IMR-90 (cell line): ENCODE measurements at regions not wholly inside any gene's neighbourhood (a gene's known extent, or its start where the extent isn't known, plus 50 kb on each side); places are given as distances from the start of the nearest gene placed in this dataset.

ENCODE experiments used
- ATAC-seq: fragments of 200-7000 bp; cut with Tn5 transposase; 2 replicates; pipeline ENCODE4 v1.9.1; 2020; ENCODE audit warnings: low read depth, mild to moderate bottlenecking, moderate library complexity
- BruUV-seq: library from RNA; stranded (reverse); fragments of 400-500 nt; replicated peaks from 2 replicates; lab custom pipeline; 2021; lab: Mats Ljungman, UMichigan
- CTCF ChIA-PET: fragments of 300-600 bp; formaldehyde crosslinking; extraction: SDS; loops from one replicate; lab custom pipeline; 2021; ENCODE audit warnings: antibody characterized with exemption; lab: Yijun Ruan, JAX
- POLR2A ChIA-PET: fragments of 300-600 bp; sonication (Branson Sonifier 250); formaldehyde crosslinking; loops from one replicate; lab custom pipeline; 2022; ENCODE audit warnings: antibody characterized with exemption; ENCODE audit not compliant: unreplicated experiment; lab: Charles Lee
- DNase-seq: peaks from one replicate; pipeline ENCODE4 v3.0.0; 2013
- H2AFZ ChIP-seq: replicated peaks from 2 replicates; pipeline ENCODE3; 2013; ENCODE audit warnings: low read length, mild to moderate bottlenecking; ENCODE audit not compliant: poor library complexity
- H2AK5ac ChIP-seq: 2 replicates; pipeline ENCODE4 v1.6.1; 2013; ENCODE audit warnings: low read depth, low read length, inconsistent platforms
- H2AK9ac ChIP-seq: replicated peaks from 2 replicates; pipeline ENCODE3; 2013; ENCODE audit warnings: mild to moderate bottlenecking, low read depth, low read length, moderate library complexity; ENCODE audit not compliant: poor library complexity
- H2BK120ac ChIP-seq: 2 replicates; pipeline ENCODE4 v1.6.1; 2013; ENCODE audit warnings: low read depth, low read length, inconsistent platforms
- H2BK15ac ChIP-seq: 3 replicates; pipeline ENCODE4 v1.6.1; 2013; ENCODE audit warnings: low read depth, low read length, inconsistent platforms
- H2BK20ac ChIP-seq: 2 replicates; pipeline ENCODE4 v1.6.1; 2013; ENCODE audit warnings: low read depth, mild to moderate bottlenecking, inconsistent platforms, low read length, moderate library complexity
- H2BK5ac ChIP-seq: 2 replicates; pipeline ENCODE4 v1.6.1; 2013; ENCODE audit warnings: mild to moderate bottlenecking, low read depth, low read length, inconsistent platforms; ENCODE audit not compliant: poor library complexity, severe bottlenecking
- H3K14ac ChIP-seq: replicated peaks from 2 replicates; pipeline ENCODE4 v1.6.1; 2013; ENCODE audit warnings: low read depth, low read length, inconsistent platforms
- H3K18ac ChIP-seq: 2 replicates; pipeline ENCODE4 v1.6.1; 2013; ENCODE audit warnings: low read depth, low read length, control low read depth
- H3K23ac ChIP-seq: 2 replicates; pipeline ENCODE4 v1.6.1; 2013; ENCODE audit warnings: low read depth, low read length, inconsistent platforms
- H3K27ac ChIP-seq: 2 replicates; pipeline ENCODE4 v1.5.1; 2013; ENCODE audit warnings: mild to moderate bottlenecking, control low read depth, low read length; ENCODE audit not compliant: insufficient read depth
- H3K27me3 ChIP-seq: 2 replicates; pipeline ENCODE4 v1.6.1; 2013; ENCODE audit warnings: low read length; ENCODE audit not compliant: control insufficient read depth, insufficient read depth
- H3K36me3 ChIP-seq: 2 replicates; pipeline ENCODE4 v1.6.1; 2013; ENCODE audit warnings: low read length, mixed read lengths; ENCODE audit not compliant: control insufficient read depth, insufficient read depth
- H3K4ac ChIP-seq: 2 replicates; pipeline ENCODE4 v1.6.1; 2013; ENCODE audit warnings: low read depth, low read length, inconsistent platforms
- H3K4me1 ChIP-seq: 2 replicates; pipeline ENCODE4 v1.6.1; 2013; ENCODE audit warnings: low read length, mixed read lengths; ENCODE audit not compliant: control insufficient read depth, insufficient read depth
- H3K4me2 ChIP-seq: 2 replicates; pipeline ENCODE4 v1.6.1; 2013; ENCODE audit warnings: low read depth, mild to moderate bottlenecking, control low read depth, low read length, moderate library complexity
- H3K4me3 ChIP-seq: 2 replicates; pipeline ENCODE4 v1.5.1; 2013; ENCODE audit warnings: low read depth, mild to moderate bottlenecking, control low read depth, low read length, moderate library complexity; ENCODE audit not compliant: insufficient read depth
- H3K56ac ChIP-seq: 2 replicates; pipeline ENCODE4 v1.6.1; 2013; ENCODE audit warnings: low read length, inconsistent platforms; ENCODE audit not compliant: insufficient read depth; ENCODE audit errors: extremely low read depth
- H3K79me1 ChIP-seq, 2 experiments: 2 replicates each; pipeline ENCODE4 v1.6.1; 2013; ENCODE audit warnings: low read length in 2 of 2, inconsistent platforms in 1 of 2, low read depth in 1 of 2
- H3K9ac ChIP-seq: 2 replicates; pipeline ENCODE4 v1.6.1; 2013; ENCODE audit warnings: low read depth, low read length, control low read depth
- H3K9me1 ChIP-seq: 2 replicates; pipeline ENCODE4 v1.6.1; 2013; ENCODE audit warnings: low read length, inconsistent platforms; ENCODE audit not compliant: insufficient read depth
- H3K9me3 ChIP-seq: 2 replicates; pipeline ENCODE4 v1.6.1; 2013; ENCODE audit warnings: low read length; ENCODE audit not compliant: control insufficient read depth, insufficient read depth
- H4K20me1 ChIP-seq: 2 replicates; pipeline ENCODE4 v1.6.1; 2013; ENCODE audit warnings: low read length, inconsistent platforms; ENCODE audit not compliant: insufficient read depth
- H4K5ac ChIP-seq: 2 replicates; pipeline ENCODE4 v1.6.1; 2013; ENCODE audit warnings: mild to moderate bottlenecking, low read depth, low read length, control low read depth
- H4K8ac ChIP-seq, 2 experiments: 2 replicates each; pipeline ENCODE4 v1.6.1; 2013; ENCODE audit warnings: low read depth in 2 of 2, low read length in 2 of 2, control low read depth in 1 of 2, inconsistent platforms in 1 of 2
- H4K91ac ChIP-seq: 2 replicates; pipeline ENCODE4 v1.6.1; 2013; ENCODE audit warnings: low read depth, low read length, inconsistent platforms; ENCODE audit not compliant: insufficient read depth
- BHLHE40 ChIP-seq: fragments of 150-350 bp; IDR thresholded peaks from 2 replicates; pipeline ENCODE4 v1.6.1; 2016; ENCODE audit warnings: mild to moderate bottlenecking, low read depth, low read length
- CEBPB ChIP-seq: IDR thresholded peaks from 2 replicates; pipeline ENCODE4 v1.6.1; 2012; ENCODE audit warnings: low read depth, low read length, improper control_type of control experiment
- CHD1 ChIP-seq: IDR thresholded peaks from 2 replicates; pipeline ENCODE4 v1.6.1; 2012; ENCODE audit warnings: low read depth, low read length, improper control_type of control experiment
- CTCF ChIP-seq: conservative IDR thresholded peaks from 2 replicates; pipeline ENCODE4 v1.5.1; 2012; ENCODE audit warnings: mild to moderate bottlenecking, low read depth, low read length, improper control_type of control experiment
- FOS ChIP-seq: fragments of 150-350 bp; IDR thresholded peaks from 2 replicates; pipeline ENCODE4 v1.6.1; 2016; ENCODE audit warnings: low read depth, low read length
- MAFK ChIP-seq: IDR thresholded peaks from 2 replicates; pipeline ENCODE4 v1.6.1; 2012; ENCODE audit warnings: low read depth, low read length, improper control_type of control experiment
- MAZ ChIP-seq: IDR thresholded peaks from 2 replicates; pipeline ENCODE4 v1.6.1; 2012; ENCODE audit warnings: low read depth, mild to moderate bottlenecking, low read length, improper control_type of control experiment, moderate library complexity, borderline replicate concordance
- MXI1 ChIP-seq: IDR thresholded peaks from 2 replicates; pipeline ENCODE4 v1.6.1; 2012; ENCODE audit warnings: low read depth, mild to moderate bottlenecking, low read length, moderate library complexity, borderline replicate concordance
- NFE2L2 ChIP-seq: fragments of 150-350 bp; IDR thresholded peaks from 2 replicates; pipeline ENCODE4 v1.6.1; 2016; ENCODE audit warnings: low read depth, mild to moderate bottlenecking, low read length
- POLR2A ChIP-seq: IDR thresholded peaks from 2 replicates; pipeline ENCODE4 v1.6.1; 2012; ENCODE audit warnings: mild to moderate bottlenecking, low read depth, low read length
- RAD21 ChIP-seq: IDR thresholded peaks from 2 replicates; pipeline ENCODE4 v1.6.1; 2012; ENCODE audit warnings: low read length, improper control_type of control experiment
- RCOR1 ChIP-seq: IDR thresholded peaks from 2 replicates; pipeline ENCODE4 v1.6.1; 2012; ENCODE audit warnings: mild to moderate bottlenecking, low read length, improper control_type of control experiment; ENCODE audit not compliant: insufficient replicate concordance
- RFX5 ChIP-seq: IDR thresholded peaks from 2 replicates; pipeline ENCODE4 v1.8.0; 2012; ENCODE audit warnings: low read depth, mild to moderate bottlenecking, low read length, moderate library complexity
- SMC3 ChIP-seq: fragments of 150-350 bp; IDR thresholded peaks from 2 replicates; pipeline ENCODE4 v1.6.1; 2016; ENCODE audit warnings: low read depth, mild to moderate bottlenecking, antibody characterized with exemption, low read length, moderate library complexity
- WGBS, 2 experiments: methylation state at CpG; one replicate each; pipeline versions ENCODE4 v1.1.5 to v1.1.7; 2013; ENCODE audit warnings: missing lambda C conversion rate in 2 of 2; ENCODE audit not compliant: insufficient read length in 1 of 2; ENCODE audit errors: extremely low coverage in 2 of 2; 5-methylcytosine and 5-hydroxymethylcytosine counted together
- dilution Hi-C: fragments of 300-500 bp; cut with HindIII; formaldehyde crosslinking; loops from one replicate; pipeline ENCODE4 v1.14.3; 2018; ENCODE audit warnings: low sequenced_read_pairs; ENCODE audit not compliant: unreplicated experiment
- in situ Hi-C: fragments of 300-500 bp; cut with MboI; formaldehyde crosslinking; loops from 3 replicates; pipeline ENCODE4 v1.14.3; 2019; ENCODE audit warnings: low sequenced_read_pairs, inconsistent platforms, mixed read lengths
- intact Hi-C: fragments of 100-400 bp; cut with micrococcal nuclease; formaldehyde crosslinking; loops from 2 replicates; pipeline ENCODE4 v1.10.0; 2022

- in situ Hi-C loops (no loop called here), dilution Hi-C loops (no loop called here), intact Hi-C loops (loop anchor here (1.0 to 5.0 kb wide), 3 partner anchors 9 to 338 kb away; no protein-coding TSS in a partner anchor)
- Histone ChIP-seq H3K4me1 (peaks cover 22% of the 10 kb centered on the region), H4K91ac (peak overlapping the region; percentile 73), H3K27me3 (no peaks in the 10 kb centered on the region), H2BK5ac (peak overlapping the region; percentile 83), H2AK5ac (peak overlapping the region; percentile 73), H4K8ac (peak overlapping the region; percentile 19 to 65; a peak in 3 of 4 replicates), H2AK9ac (no peak overlapping the region), H3K36me3 (no peaks in the 10 kb centered on the region), H2BK20ac (peak overlapping the region; percentile 70), H3K56ac (0 out of 2 replicates have a peak overlapping the region, but pooled peaks have one; percentile 12), H3K4me2 (peak overlapping the region; percentile 11; the same call in 1 of the 2 replicates), H3K23ac (peak overlapping the region; percentile 25; the same call in 1 of the 2 replicates), H2AFZ (no peak overlapping the region), H3K27ac (peak overlapping the region; percentile 77; the same call in 1 of the 2 replicates), H3K9ac (no peak overlapping the region), H4K5ac (peak overlapping the region; percentile 13), H3K79me1 (no peaks in the 10 kb centered on the region), H3K14ac (peak overlapping the region; percentile 53), H4K20me1 (peaks cover 14% of the 10 kb centered on the region), H3K18ac (peak overlapping the region; percentile 61), H3K9me1 (peaks cover 27% of the 10 kb centered on the region), H2BK120ac (peak overlapping the region; percentile 82), H2BK15ac (peak overlapping the region; percentile 26; the same call in 1 of the 3 replicates), H3K4ac (peak overlapping the region; percentile 81), H3K9me3 (peaks cover 2% of the 10 kb centered on the region; the same call in 1 of the 2 replicates), H3K4me3 (no peak overlapping the region)
- DNase-seq, result peak; percentile 97
- ChIA-PET CTCF (interaction anchor here (1.0 kb wide), 1 partner anchor 10 kb away, joined by 5 read pairs; no protein-coding TSS in a partner anchor), POLR2A (interaction anchor here (0.6 kb wide), 1 partner anchor 381 kb away, joined by 3 read pairs; no protein-coding TSS in a partner anchor)
- no TSS peak for BruUV-seq
- ATAC-seq, result peak; percentile 89
- WGBS, 2 experiments, result 0% methylated on average over 2 of the region's 6 CpGs; no CpG with 5 or more reads in 1 of the 2 experiments
- peak; percentile 35; the same call in 1 of the 2 replicates for TF ChIP-seq SMC3
- no peak for TF ChIP-seq POLR2A
- TF ChIP-seq MXI1, result peak; percentile 14; the same call in 1 of the 2 replicates
- TF ChIP-seq CEBPB, result peak; percentile 65
- TF ChIP-seq NFE2L2, result peak; percentile 39; the same call in 1 of the 2 replicates
- TF ChIP-seq CTCF, result no peak
- TF ChIP-seq RFX5, result no peak
- TF ChIP-seq MAZ, result peak; percentile 39; the same call in 1 of the 2 replicates
- peak; percentile 75 for TF ChIP-seq RCOR1
- peak; percentile 16; the same call in 1 of the 2 replicates for TF ChIP-seq FOS
- no peak for TF ChIP-seq CHD1
- TF ChIP-seq BHLHE40, result peak; percentile 63; the same call in 1 of the 2 replicates
- TF ChIP-seq MAFK, result peak; percentile 14; the same call in 1 of the 2 replicates
- no peak; the same call in 1 of the 2 replicates for TF ChIP-seq RAD21
These were observed 143.7 kb downstream of the SNX19 start for GRCh38 chr11:130772266-130773227.
